GM21576 (cell line): ENCODE measurements at regions not wholly inside any gene's neighbourhood (a gene's known extent, or its start where the extent isn't known, plus 50 kb on each side); places are given as distances from the start of the nearest gene placed in this dataset.
"Not testable (repeated sequence)": the region's sequence is repeated elsewhere in the genome, so short reads cannot be mapped to it uniquely, and the experiment has no call there.

ENCODE experiments used
- ATAC-seq: cut with Tn5 transposase; IDR thresholded peaks from one replicate; pipeline ENCODE4 v1.9.1; 2021; ENCODE audit warnings: mild to moderate bottlenecking, moderate library complexity; ENCODE audit not compliant: unreplicated experiment

- no peak for ATAC-seq
Observed at GRCh38 chr4:71204056-71204455, 134.8 kb upstream of the SLC4A4 start.

- no peak for ATAC-seq
Observed at GRCh38 chr4:71206763-71207162, 132.1 kb upstream of the SLC4A4 start.

DNA sequence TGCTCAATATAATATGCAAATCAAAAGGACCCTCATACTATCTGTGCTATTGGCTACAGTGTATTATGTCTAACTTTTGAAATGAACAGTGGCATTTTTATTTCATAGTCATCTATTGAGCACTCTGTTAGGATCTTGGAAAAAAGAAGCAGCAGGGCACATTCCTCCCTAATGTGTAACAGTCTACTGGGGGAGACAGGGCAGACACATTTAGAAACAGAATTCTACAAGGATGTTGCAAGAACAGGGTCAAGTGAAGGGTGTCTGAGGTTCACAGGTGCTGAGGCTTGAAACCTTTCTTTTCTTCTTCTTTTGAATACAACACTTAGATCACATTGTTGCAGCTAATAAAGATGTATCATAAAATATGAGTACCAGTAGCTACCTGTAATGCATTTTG, 129.7 kb upstream of the SLC4A4 start:
- ATAC-seq, result no peak

DNA sequence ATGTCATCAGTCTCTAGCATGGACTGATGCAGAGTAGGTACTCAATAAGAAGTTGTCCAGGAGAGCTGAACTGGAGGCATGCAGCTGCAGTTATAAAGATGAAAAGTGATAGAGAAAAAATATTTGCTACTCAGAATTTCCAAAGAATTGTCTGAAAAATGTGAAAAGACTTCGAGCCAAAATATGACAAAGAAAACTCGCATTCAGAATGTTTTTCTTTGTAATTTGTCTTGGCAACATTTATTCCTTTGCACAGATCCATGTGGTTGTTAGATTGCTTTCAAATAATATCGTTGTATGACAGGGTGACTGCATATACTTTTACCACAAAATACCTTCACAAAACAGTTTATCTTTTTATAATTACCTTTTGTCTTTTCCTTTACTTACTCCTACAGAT, 128.0 kb upstream of the SLC4A4 start:
- ATAC-seq, result no peak

DNA sequence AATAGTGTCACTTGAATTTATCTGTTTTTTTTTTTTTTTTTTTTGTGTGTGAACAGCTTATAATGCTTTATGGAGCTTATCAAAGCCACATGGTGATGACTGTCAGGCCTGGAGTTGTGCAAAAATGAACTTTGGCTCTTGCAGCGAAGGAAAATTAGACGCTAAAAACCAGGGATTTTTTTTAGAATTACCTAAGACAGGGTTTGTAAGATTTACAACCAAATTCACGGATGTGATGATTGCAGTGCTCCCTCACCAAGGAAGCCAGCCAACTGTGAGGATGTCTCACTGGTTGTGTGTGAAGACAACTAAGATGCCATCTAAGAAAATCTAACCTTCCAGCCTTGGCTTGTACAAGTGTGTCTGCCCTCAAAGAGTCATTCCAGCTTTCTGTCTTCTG, 127.1 kb upstream of the SLC4A4 start:
- ATAC-seq, result no peak

- no peak for ATAC-seq
Observed at GRCh38 chr4:71212216-71212615, 126.6 kb upstream of the SLC4A4 start.

- ATAC-seq, result no peak
Observed at GRCh38 chr4:71214578-71214977, 124.2 kb upstream of the SLC4A4 start.

DNA sequence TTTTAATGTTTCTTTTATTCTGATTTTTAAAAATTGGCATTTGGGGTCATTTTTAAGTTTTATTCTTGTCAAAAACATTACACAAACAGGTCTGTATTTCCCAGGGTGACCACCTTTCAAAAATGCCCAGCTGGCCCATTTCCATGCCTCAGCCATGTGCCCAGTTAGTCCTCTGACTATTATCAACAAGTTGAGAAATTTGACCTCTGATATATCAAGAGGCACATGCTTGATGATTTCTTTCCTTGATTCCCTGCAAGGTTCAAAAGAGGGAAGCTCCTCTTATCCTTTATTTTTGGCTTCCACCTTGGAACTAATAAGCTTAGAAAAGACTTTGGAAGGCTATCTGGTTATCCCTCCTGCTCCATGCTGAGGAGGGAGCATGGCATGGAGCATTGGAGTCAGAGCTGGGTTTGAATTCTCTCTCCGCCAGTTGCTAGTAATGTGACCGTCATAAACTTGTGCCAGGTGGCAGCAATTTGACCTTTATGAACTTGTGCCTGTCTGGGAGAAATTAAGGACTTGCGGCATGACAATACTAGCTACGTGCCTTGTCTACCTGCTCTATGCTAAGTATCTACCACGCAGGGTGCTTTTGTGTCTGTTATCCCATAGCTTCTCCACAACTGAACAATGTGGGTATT, 122.4 kb upstream of the SLC4A4 start:
- no peak for ATAC-seq

DNA sequence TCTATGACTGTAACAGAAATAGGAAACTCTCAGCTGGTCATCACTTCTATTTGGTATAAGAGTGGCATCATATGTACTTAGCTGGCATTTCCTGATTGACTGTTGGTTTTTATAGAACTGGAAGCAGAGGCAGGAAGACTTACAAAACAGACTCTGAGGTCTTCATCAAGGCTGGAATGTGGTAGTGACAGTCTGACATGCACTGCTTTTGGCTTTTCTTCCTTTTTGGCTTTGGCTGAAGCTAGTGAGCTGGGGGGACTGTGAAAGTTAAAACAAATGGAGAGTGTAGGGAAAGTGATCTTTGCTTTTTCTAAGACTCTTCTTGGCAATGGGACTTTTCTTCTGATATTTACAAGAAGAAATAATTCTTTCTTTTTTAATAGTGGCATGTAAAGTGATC, 121.1 kb upstream of the SLC4A4 start:
- ATAC-seq, result no peak

DNA sequence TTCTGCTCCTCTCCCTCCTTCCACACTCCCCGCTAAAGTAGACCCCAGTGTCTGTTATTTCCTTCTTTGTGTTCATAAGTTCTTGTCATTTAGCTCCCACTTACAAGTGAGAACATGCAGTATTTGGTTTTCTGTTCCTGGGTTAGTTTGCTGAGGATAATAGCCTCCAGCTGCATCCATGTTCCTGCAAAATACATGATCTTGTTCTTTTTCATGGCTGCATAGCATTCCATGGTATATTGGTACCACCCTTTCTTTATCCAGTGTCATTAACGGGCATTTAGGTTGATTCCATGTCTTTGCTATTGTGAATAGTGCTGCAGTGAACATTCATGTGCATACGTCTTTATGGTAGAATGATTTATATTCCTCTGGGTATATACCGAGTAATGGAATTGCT, 118.0 kb upstream of the SLC4A4 start:
- not testable (repeated sequence) for ATAC-seq

GRCh38 chr4:71221510-71222466, 117.0 kb upstream of the SLC4A4 start:
- no peak for ATAC-seq

DNA sequence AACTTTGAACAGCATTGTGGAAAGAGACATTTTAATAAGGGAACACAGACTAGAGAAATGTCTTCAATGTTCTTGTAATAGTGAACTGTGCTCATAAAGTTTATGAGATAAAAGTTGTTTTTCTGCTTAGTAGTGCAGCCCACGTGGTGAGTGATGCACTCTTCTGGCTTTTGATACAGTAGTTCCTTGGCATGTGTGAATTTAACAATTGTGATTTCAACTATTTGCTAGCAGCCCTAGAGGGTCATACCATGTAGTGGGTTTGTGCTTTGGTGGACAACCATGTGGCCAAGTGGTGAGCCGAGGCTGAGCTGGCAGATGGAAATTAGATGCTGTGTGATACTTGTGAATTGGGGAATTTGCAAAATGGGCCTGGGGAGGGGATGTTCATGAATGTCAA, 116.2 kb upstream of the SLC4A4 start:
- no peak for ATAC-seq

GRCh38 chr4:71229477-71230270, 109.1 kb upstream of the SLC4A4 start:
- no peak for ATAC-seq

DNA sequence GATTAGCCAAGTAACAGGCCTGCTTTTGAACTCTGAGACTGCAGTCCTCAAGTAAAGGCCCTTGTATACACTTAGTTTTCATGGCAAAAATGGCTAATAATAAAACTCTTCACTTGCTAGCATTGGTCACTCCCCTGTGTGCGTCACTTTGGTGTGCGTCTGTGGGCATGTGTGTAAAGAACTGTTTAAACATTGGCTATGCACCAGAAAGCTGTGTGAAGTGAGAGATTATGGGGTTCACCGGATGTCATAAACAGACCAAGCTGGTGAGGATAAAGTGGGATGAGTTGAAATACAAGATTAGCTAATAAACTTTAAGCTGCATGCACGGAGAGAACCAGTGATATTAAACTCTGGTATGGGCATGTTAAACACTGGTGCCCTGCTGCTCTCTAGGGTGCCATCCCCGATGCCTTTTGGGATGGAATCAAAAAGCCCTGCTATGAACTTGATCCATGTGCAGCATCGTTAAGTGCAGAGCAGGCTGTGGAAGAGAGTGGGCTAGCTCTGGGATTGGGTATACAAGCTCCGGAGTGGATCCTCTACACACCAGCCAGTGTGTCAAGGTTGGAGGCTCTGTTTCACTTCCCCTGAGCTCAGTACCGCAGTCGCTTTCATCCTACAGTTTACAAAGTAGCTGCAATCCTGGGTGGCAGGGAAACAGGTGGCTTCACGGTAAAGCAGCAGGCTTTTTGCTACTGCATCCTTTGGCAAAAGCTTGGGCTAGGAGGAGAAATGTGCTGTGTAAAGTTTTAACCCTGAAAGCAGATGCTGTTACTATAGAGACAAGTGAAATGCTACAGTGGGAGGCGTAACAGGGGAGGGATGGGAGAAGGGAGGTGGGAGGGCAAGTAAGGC, 108.3 kb upstream of the SLC4A4 start:
- no peak for ATAC-seq

DNA sequence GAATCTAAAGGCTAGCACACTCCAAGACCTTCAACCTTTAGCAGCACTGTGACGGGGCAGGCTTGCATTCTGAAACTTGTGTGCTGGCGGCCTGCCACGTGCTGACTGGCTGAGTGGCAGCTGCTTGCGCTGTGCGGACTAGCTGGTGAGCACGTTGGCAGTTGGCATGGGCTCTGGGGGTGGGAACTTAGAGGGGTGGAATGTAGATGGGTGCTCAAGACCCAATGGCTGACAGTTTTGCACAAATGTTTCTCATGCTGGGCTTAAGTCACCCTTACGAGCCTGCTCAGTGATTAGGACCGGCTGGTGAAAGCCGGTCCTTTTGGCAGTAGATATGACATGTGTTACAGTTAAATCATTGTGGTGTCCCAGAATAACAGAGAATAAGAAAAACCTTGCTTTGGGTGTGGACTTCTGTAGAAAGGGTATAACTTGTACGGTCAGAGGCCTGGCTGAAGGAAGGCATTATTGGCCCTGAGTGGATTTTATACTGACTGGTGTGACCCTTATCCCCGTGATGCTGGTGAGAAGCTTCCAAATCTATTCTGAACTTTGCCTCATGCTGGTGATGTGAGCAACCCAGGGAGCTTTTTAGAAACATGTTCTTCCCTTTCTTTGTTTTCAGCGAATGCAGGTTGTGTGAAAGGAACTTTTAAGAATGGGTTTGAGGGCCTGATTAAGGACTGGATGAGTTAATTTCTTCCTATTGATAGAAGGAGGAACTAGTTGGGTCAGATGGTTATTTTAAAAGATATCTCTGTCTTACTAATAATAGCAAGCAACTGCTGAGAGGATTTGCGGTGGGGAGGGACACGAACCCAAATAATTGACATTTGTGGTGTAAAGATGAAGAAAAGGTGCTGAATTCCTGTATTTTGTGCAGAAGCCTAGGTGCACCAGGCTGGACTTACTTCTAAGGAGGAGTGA, 107.4 kb upstream of the SLC4A4 start:
- ATAC-seq, result no peak

- no peak for ATAC-seq
Observed at GRCh38 chr4:71232056-71232430, 106.8 kb upstream of the SLC4A4 start.

DNA sequence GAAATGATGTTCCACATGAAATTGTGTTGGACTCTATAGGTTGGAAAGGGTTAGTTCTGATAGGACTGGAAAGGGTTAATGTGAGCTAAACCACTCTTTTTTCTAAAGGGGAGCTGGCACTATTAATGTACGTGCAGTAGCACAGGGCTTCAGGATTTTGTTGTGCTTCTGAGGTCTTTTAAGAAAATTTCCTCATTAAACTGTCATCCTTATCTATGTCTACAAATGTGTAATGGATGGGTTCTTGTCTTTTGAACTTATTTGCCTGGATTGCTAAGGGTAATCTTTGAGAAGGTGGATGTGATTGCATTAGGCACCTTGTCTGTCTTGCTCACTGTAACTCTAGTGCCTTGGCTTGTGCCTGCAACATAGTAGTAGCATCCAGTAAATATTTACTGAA, 106.0 kb upstream of the SLC4A4 start:
- ATAC-seq, result no peak

DNA sequence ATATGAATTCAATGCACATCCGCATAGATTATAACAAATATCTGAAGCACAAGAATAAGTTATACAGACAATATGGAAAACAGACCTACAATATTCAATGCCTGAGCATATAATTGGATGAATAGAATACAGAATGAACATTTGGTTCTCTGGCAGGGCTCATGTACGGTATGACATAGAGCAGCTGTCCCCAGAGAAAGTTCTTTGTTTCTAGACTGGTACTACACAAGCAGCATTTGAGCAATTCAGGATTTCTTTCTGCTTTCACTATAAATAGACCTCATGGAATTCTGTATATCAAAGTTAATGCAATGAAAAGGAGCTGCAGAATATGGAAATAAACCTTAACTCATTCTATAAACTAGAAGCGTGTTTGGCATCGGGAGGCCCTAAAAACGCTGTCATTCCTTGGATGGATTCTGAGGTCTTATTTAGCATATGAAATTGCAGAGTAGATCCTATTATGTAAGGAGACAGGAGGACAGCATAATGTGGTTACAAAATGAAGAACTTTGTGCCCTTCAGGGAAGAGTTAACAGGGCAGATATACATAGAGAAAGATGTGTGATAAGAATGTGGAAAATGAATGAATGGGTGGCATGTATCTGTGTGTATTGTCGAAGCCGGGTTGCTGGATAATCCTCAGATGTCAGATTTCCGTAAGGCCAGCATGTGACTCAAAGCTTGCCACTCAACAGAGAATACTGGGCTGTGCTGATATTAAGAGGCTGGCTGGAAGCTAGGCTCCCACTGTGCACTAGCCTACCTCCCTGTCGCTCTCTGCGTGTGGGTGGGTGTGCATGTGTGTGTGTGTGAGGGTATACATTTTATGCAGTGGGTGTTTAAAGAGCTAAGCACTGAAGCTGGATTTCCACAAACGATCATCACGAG, 103.3 kb upstream of the SLC4A4 start:
- ATAC-seq, result no peak

GRCh38 chr4:71236226-71236625, 102.6 kb upstream of the SLC4A4 start:
- ATAC-seq, result no peak
